Keratinocyte (primary cell): ENCODE measurements at regions not wholly inside any gene's neighbourhood (a gene's known extent, or its start where the extent isn't known, plus 50 kb on each side); places are given as distances from the start of the nearest gene placed in this dataset.
A peak's percentile ranks its signal among the peaks of the same experiment; 100 is the strongest.

Experiments
- DNase-seq: peaks from one replicate; pipeline ENCODE4 v3.0.0-alpha.2; 2011; ENCODE audit warnings: low read depth, missing footprints, low spot score
- FAIRE-seq: peaks from 2 replicates; lab custom pipeline; 2011; peaks lifted over from hg19 to GRCh38; lab: Jason Lieb, UNC
- H2AFZ ChIP-seq: 2 replicates; pipeline ENCODE4 v1.6.0; 2012; ENCODE audit warnings: low read length, control low read depth, inconsistent platforms; ENCODE audit not compliant: control insufficient read depth
- H3K27ac ChIP-seq: 2 replicates; pipeline ENCODE4 v1.5.1; 2011; ENCODE audit warnings: low read length; ENCODE audit not compliant: control insufficient read depth, insufficient read depth
- H3K27me3 ChIP-seq: 3 replicates; pipeline ENCODE4 v1.6.0; 2011; ENCODE audit warnings: low read length; ENCODE audit not compliant: control insufficient read depth, insufficient read depth; ENCODE audit errors: extremely low read depth
- H3K36me3 ChIP-seq, 2 experiments: 2 replicates in 1 of 2; 3 replicates in 1 of 2; pipeline ENCODE4 v1.5.1; 2011; ENCODE audit warnings: low read length in 2 of 2, mild to moderate bottlenecking in 1 of 2; ENCODE audit not compliant: control insufficient read depth in 2 of 2, insufficient read depth in 2 of 2; ENCODE audit errors: extremely low read depth in 1 of 2
- H3K4me1 ChIP-seq: 3 replicates; pipeline ENCODE4 v1.5.1; 2011; ENCODE audit warnings: low read length; ENCODE audit not compliant: control insufficient read depth, insufficient read depth; ENCODE audit errors: extremely low read depth
- H3K4me2 ChIP-seq: 3 replicates; pipeline ENCODE4 v1.6.0; 2011; ENCODE audit warnings: low read depth, low read length; ENCODE audit not compliant: control insufficient read depth, insufficient read depth; ENCODE audit errors: extremely low read depth
- H3K4me3 ChIP-seq, 3 experiments: fragments of 200-600 bp in 1 of 3; sonication (generic) in 1 of 3; 2 replicates in 2 of 3; 3 replicates in 1 of 3; pipeline ENCODE4 v1.5.1; 2011 to 2016; ENCODE audit warnings: low read length in 3 of 3, mild to moderate bottlenecking in 3 of 3, control low read depth in 2 of 3, inconsistent platforms in 1 of 3, low read depth in 1 of 3, mixed read lengths in 1 of 3, mixed run types in 1 of 3, moderate library complexity in 1 of 3; ENCODE audit not compliant: control insufficient read depth in 2 of 3, insufficient read depth in 2 of 3; ENCODE audit errors: extremely low read depth in 1 of 3
- H3K79me2 ChIP-seq: 2 replicates; pipeline ENCODE4 v1.6.0; 2012; ENCODE audit warnings: low read length; ENCODE audit not compliant: control insufficient read depth, insufficient read depth
- H3K9ac ChIP-seq: 3 replicates; pipeline ENCODE4 v1.6.0; 2011; ENCODE audit warnings: low read length; ENCODE audit not compliant: control insufficient read depth, insufficient read depth; ENCODE audit errors: extremely low read depth
- H3K9me1 ChIP-seq: 3 replicates; pipeline ENCODE4 v1.6.0; 2011; ENCODE audit warnings: low read length; ENCODE audit not compliant: control insufficient read depth, insufficient read depth; ENCODE audit errors: extremely low read depth
- H3K9me3 ChIP-seq: 2 replicates; pipeline ENCODE4 v1.5.1; 2012; ENCODE audit warnings: low read depth, low read length; ENCODE audit not compliant: control insufficient read depth
- H4K20me1 ChIP-seq: 3 replicates; pipeline ENCODE4 v1.6.0; 2011; ENCODE audit warnings: low read length; ENCODE audit not compliant: control insufficient read depth, insufficient read depth; ENCODE audit errors: extremely low read depth
- CTCF ChIP-seq, 3 experiments: IDR thresholded peaks in 1 of 3; conservative IDR thresholded peaks in 1 of 3; optimal IDR thresholded peaks in 1 of 3; 2 replicates in 2 of 3; 3 replicates in 1 of 3; pipeline versions ENCODE3 to v1.5.1; 2011; ENCODE audit warnings: low read length in 3 of 3, mild to moderate bottlenecking in 3 of 3, moderate library complexity in 2 of 3, control low read depth in 1 of 3, inconsistent platforms in 1 of 3; ENCODE audit not compliant: insufficient read depth in 2 of 3; ENCODE audit errors: extremely low read depth in 1 of 3
- EZH2 ChIP-seq: IDR thresholded peaks from one replicate; pipeline ENCODE4 v1.6.1; 2012; ENCODE audit warnings: inconsistent platforms, mild to moderate bottlenecking, low read length, moderate library complexity
- dilution Hi-C: fragments of 300-500 bp; cut with MboI; formaldehyde crosslinking; loops from one replicate; pipeline ENCODE4 v1.7.0; 2020; ENCODE audit warnings: low sequenced_read_pairs; ENCODE audit not compliant: extremely low pct_ligation_motif_present

GRCh38 chr5:125536095-125536494, 789.7 kb upstream of the ZNF608 start:
- Histone ChIP-seq H3K4me2 (peak overlapping the region; percentile 53), H3K4me3 (no peak overlapping the region), H3K27ac (peak overlapping the region; percentile 38), H3K4me1 (peaks cover 12% of the 10 kb centered on the region), H3K79me2 (no peaks in the 10 kb centered on the region), H4K20me1 (no peaks in the 10 kb centered on the region), H3K36me3 (no peaks in the 10 kb centered on the region), H3K9ac (no peak overlapping the region), H3K9me3 (peaks cover 2% of the 10 kb centered on the region), H3K9me1 (no peaks in the 10 kb centered on the region), H2AFZ (peak overlapping the region; percentile 38), H3K27me3 (no peaks in the 10 kb centered on the region)
- DNase-seq (no peak), FAIRE-seq (no peak)
- no peak for TF ChIP-seq EZH2
- TF ChIP-seq CTCF (optimal IDR thresholded peaks at IDR 0.05 in 1 of 3, IDR thresholded peaks at IDR 0.05 in 1 of 3, conservative IDR thresholded peaks at IDR 0.05 in 1 of 3; ENCODE audit: extremely low read depth in 1 of 3, insufficient read depth in 2 of 3, low read length in 3 of 3) = no peak
- dilution Hi-C loops = no loop called here

GRCh38 chr5:125536582-125536981, 790.1 kb upstream of the ZNF608 start:
- no peak overlapping the region for H3K4me3 ChIP-seq
- H3K4me1 ChIP-seq = peaks cover 12% of the 10 kb centered on the region
- no peaks in the 10 kb centered on the region for H3K36me3 ChIP-seq
- H2AFZ ChIP-seq = peak overlapping the region; percentile 38
- peak overlapping the region; percentile 38 for H3K27ac ChIP-seq
- H3K9me1 ChIP-seq = no peaks in the 10 kb centered on the region
- dilution Hi-C loops = no loop called here
- H3K9me3 ChIP-seq = peaks cover 2% of the 10 kb centered on the region
- no peaks in the 10 kb centered on the region for H4K20me1 ChIP-seq
- FAIRE-seq (peak; percentile 86), DNase-seq (no peak)
- no peak overlapping the region for H3K9ac ChIP-seq
- peak overlapping the region; percentile 53 for H3K4me2 ChIP-seq
- TF ChIP-seq CTCF (optimal IDR thresholded peaks at IDR 0.05 in 1 of 3, IDR thresholded peaks at IDR 0.05 in 1 of 3, conservative IDR thresholded peaks at IDR 0.05 in 1 of 3; ENCODE audit: extremely low read depth in 1 of 3, insufficient read depth in 2 of 3, low read length in 3 of 3) (no peak), EZH2 (no peak)
- H3K27me3 ChIP-seq = no peaks in the 10 kb centered on the region
- no peaks in the 10 kb centered on the region for H3K79me2 ChIP-seq
